ENCODE measurements at regions not wholly inside any gene's neighbourhood (a gene's known extent, or its start where the extent isn't known, plus 50 kb on each side); places are given as distances from the start of the nearest gene placed in this dataset.

GRCh38 chr4:63919636-63920365, 489.4 kb downstream of the TECRL start:
- Histone ChIP-seq H3K4me1 (no peaks in the 10 kb centered on the region), H3K4me3 (no peak overlapping the region), H3K9me3 (no peaks in the 10 kb centered on the region), H3K36me3 (no peaks in the 10 kb centered on the region), H3K27me3 (no peaks in the 10 kb centered on the region), H3K27ac (no peak overlapping the region)
- TF ChIP-seq CTCF (IDR thresholded peaks at IDR 0.05), result no peak
- no peak for DNase-seq
- intact Hi-C loops (cut with DNase I; ENCODE audit: low total_unique reads), result no loop called here

- intact Hi-C loops (cut with DNase I; ENCODE audit: low total_unique reads), result no loop called here
- H3K27ac ChIP-seq, result no peak overlapping the region
- no peak for DNase-seq
- no peak for TF ChIP-seq CTCF (IDR thresholded peaks at IDR 0.05)
- H3K4me3 ChIP-seq, result no peak overlapping the region
- no peaks in the 10 kb centered on the region for H3K36me3 ChIP-seq
- no peaks in the 10 kb centered on the region for H3K4me1 ChIP-seq
- no peaks in the 10 kb centered on the region for H3K27me3 ChIP-seq
- H3K9me3 ChIP-seq, result no peaks in the 10 kb centered on the region
Measured at GRCh38 chr4:63906660-63907183, 502.5 kb downstream of the TECRL start.

DNA sequence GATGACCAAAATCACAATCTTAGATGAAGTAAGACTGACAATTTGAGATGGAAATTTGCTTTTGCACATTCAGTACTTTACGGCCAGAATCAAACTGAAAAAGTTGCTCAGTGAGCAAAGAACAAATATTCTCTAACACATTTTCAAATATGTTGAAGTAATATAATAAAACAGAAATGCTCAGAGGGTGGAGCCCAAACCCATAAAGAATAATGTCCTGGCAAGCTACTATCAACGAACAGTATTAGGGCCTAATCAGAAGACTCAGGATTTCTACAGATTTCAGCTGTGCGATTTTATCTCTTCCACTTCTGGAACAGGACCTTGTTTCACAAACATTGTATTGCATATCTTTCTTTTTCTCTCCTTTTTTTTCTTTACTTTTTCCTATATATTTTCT, 505.0 kb downstream of the TECRL start:
- no peak for TF ChIP-seq CTCF (IDR thresholded peaks at IDR 0.05)
- Histone ChIP-seq H3K27me3 (no peaks in the 10 kb centered on the region), H3K9me3 (no peaks in the 10 kb centered on the region), H3K4me1 (no peaks in the 10 kb centered on the region), H3K27ac (no peak overlapping the region), H3K36me3 (no peaks in the 10 kb centered on the region), H3K4me3 (no peak overlapping the region)
- no peak for DNase-seq
- intact Hi-C loops (cut with DNase I; ENCODE audit: low total_unique reads), result no loop called here

DNA sequence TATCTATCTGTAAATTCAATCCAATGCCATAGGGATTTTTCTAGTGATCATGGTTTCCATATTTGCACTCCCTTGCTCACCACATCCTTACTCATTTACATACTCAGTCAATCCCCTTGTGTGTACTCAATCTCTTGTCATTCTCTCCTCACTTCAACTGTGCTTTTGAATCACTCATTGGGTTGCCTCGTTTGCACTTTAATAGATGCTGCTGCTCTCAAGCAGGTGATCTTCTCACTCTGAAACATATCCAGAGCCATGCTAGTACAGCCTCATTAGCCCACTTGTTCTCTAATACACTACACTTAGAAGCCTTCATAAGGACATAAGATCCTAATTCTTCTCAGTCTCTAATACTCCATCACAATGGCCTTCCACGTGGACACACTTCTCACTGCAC, 507.9 kb downstream of the TECRL start:
- intact Hi-C loops (cut with DNase I; ENCODE audit: low total_unique reads), result no loop called here
- Histone ChIP-seq H3K27me3 (no peaks in the 10 kb centered on the region), H3K9me3 (no peaks in the 10 kb centered on the region), H3K27ac (no peak overlapping the region), H3K36me3 (no peaks in the 10 kb centered on the region), H3K4me1 (no peaks in the 10 kb centered on the region), H3K4me3 (no peak overlapping the region)
- no peak for TF ChIP-seq CTCF (IDR thresholded peaks at IDR 0.05)
- DNase-seq, result no peak

DNA sequence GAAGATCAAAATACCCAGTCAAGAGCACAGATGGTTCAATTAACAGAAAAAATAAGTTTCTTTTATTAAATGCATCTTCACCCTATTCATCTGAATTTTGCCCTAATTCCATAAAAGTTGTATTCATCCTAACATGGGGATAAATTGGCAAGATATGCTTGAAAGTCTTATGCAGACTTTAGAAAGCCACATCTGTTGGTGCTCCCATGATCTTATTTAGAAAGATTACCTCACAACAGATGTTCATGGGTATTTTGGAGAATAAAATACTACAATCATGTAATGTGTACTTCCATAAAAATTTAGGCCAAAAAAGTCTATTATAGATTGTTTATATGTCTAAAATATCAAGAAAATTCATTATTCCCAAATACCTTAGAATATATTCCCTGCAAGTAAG, 510.3 kb downstream of the TECRL start:
- no peaks in the 10 kb centered on the region for H3K27me3 ChIP-seq
- no peaks in the 10 kb centered on the region for H3K9me3 ChIP-seq
- intact Hi-C loops (cut with DNase I; ENCODE audit: low total_unique reads), result no loop called here
- no peak overlapping the region for H3K27ac ChIP-seq
- TF ChIP-seq CTCF (IDR thresholded peaks at IDR 0.05), result no peak
- no peaks in the 10 kb centered on the region for H3K36me3 ChIP-seq
- no peak for DNase-seq
- no peak overlapping the region for H3K4me3 ChIP-seq
- H3K4me1 ChIP-seq, result no peaks in the 10 kb centered on the region

All from tibial artery (tissue), 4 donors.